Activated T-helper 9 cell treated with anti-CD3 and anti-CD28 coated beads, Interleukin-2, amount 50 U/mL, for 16 hours (primary cell): ENCODE measurements at regions not wholly inside any gene's neighbourhood (a gene's known extent, or its start where the extent isn't known, plus 50 kb on each side); places are given as distances from the start of the nearest gene placed in this dataset.
"Not testable (repeated sequence)": the region's sequence is repeated elsewhere in the genome, so short reads cannot be mapped to it uniquely, and the experiment has no call there.

Source experiments
- DNase-seq: peaks from one replicate; pipeline ENCODE4 v3.0.0-alpha.2; 2020; ENCODE audit warnings: low read depth

DNA sequence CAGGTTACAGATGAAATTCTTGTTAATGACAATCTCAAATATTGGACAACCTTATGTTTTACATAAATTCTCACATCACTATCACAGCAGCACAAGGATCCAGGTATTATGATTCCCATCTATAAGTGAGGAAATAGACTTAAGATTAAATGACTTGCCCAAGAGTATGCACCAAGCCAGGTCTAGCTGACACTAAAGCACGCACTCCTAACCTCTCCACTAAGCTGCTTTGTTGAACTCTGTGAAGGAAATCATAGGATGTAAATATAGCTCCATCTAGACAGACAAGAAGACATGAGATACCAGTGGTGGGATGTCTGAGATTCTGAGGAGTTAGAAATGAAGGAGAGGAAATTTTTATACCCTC lies 87.9 kb downstream of the PHLDA1 start:
- no peak for DNase-seq

DNA sequence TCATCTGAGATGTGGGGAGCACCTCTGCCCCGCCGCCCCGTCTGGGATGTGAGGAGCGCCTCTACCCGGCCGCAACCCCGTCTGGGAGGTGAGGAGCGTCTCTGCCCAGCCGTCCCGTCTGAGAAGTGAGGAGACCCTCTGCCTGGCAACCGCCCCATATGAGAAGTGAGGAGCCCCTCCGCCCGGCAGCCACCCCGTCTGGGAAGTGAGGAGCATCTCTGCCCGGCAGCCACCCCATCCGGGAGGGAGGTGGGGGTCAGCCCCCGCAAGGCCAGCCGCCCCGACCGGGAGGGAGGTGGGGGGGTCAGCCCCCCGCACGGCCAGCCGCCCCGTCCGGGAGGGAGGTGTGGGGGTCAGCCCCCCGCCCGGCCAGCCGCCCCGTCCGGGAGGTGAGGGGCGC lies 89.9 kb downstream of the PHLDA1 start:
- not testable (repeated sequence) for DNase-seq

DNA sequence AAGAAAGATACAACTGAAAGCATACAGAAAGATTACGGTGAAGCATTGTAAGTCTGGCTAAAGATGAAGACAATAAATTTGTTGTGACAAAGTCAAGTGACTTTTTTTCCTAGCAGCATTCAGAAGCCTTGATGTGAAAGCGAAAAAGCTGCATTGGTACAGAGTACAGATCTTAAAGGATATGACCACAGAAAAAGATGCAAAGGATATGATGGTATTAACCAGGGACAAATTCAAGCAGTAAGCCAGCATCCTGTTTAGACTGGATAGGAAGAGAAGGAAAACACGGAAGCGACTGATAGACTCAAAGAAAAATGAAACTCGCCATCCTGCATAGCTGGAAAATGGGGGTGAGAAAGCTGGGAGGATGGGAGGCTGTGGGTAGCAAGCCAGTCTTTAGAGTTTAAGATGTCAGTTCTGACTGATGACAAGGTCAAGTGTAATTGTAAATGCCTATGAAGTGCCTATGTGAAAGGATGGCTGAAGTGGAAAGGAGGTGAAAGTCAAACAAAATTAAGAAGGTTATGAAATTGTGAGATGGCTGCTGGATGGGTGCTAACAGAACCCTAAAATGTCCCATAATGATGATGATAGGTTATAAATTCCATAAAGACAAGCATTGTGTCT lies 92.4 kb downstream of the PHLDA1 start:
- DNase-seq = no peak

DNA sequence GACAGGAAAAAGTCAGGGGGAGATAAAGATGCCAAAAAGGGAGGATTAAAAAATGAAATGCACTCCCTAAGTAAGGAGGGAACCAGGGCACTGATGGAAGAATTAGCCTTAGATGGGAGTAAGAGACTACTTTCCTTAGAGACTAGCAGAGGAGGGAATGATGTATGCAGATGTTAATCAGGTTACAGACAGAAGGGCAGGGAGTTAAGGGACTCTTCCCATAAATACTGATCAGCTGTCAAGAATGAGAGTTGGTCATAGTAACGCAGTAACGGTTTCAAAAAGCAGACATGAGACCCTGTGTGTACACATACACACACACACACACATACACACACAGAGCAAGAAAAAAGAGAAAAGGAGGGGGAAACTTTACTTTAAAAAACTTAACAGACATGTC lies 93.4 kb downstream of the PHLDA1 start:
- DNase-seq = no peak

DNA sequence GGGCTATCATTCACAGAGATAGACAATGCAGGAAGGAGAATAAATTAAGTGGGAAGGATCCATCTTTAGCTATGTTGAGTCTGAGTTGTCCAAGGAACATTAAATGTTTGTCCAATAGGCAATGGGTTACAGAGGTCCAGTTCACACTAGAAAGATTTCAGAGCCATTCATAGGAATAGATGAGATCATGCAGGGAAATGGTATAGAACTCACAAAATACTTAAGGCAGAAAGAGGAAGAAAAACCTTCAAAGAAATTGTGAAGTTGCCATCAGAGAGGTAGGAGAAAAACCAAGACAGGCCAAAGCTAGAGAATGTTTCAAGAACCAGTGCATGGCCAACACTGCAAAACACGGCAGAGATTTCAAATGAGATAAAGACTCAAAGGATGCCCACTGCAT lies 94.1 kb downstream of the PHLDA1 start:
- DNase-seq = no peak

DNA sequence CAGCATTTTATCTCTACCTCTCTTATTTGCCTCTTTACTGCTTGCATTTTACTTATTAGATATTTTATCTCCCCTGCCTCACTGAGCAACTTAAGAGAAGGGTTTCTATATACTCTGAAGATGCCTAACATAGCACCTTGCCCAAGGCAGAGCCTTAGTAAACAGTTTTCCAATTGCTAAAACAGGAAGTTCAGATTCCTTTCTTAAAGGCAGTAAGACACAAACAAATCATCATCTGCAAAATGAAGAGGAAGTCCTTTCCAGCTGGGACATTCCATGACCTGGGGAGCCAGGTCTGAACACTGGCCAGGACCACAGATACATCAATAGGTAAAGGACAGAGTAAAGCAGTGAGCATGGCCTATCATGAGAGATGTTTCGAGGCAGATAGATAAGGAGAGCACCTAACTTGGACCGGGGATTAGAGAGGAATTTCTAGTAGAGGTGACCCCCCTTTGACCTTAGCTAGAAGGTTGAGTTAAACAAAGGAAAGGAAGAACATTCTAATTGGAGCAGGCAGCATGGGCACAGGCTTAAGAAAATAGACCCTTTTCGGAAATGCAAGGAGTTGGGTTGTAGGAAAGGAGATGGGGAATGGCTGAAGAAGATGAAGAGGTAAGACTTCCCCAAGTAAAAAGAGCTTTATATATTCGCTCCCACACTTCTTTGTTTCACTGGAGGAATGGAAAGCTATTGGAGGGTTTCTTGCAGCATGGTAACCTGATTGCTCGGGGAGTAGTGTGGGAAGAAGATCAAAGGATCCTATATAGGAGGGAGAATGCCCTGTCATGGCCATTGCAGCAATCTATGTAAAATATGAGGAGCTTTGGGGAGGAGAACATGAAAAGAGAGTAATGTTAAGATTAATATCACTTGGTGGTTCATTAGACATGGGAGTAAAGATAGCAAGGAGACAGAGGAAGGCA lies 94.8 kb downstream of the PHLDA1 start:
- no peak for DNase-seq

DNA sequence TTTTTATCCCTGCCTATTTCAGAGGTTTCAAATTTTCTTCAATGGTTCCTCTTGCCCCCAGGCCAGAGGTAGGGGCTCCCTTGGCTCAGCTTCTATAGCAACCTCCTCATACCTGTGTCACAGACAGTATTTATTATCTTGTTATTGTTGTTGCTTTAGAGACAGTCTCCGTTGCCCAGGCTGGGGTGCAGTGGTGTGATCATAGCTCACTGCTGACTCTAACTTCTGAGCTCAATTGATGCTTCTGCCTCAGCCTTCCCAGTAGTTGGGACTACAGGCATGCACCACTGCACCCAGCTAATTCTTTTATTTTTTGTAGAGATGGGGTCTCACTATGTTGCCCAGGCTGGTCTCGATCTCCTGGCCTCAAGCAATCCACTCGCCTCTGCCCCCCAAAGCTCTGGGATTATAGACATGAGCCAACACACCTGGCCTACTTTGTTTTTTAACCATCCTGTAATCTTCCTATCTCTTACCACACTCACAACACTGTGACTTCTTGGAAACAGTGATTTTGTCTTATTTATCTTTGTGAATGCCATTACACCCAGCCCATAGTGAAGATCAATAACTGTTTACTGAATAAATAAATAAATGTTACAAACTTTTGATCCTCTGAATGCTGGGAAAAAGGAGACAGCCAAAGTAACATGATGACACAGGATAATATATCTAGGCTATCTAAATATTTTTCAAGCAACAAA lies 95.9 kb downstream of the PHLDA1 start:
- DNase-seq = no peak

DNA sequence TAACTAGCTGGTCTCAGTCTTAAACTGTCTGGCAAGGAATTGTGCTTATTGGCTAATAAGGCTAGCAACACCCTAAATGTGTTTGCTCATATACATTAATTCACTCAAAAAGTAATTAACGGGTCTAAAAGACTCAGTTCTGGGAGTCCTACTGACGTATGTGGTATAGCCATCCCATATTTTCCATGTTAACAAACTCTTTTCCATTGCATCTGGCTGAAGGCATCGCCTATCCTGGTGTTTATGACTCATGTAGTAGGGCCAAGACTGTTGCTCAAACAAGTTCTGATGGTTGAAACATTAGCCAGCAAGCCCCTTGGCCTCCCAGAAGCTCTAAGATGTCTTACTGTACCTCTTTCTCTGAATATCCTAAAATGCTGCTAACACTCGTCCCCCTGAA lies 98.5 kb downstream of the PHLDA1 start:
- DNase-seq = no peak

DNA sequence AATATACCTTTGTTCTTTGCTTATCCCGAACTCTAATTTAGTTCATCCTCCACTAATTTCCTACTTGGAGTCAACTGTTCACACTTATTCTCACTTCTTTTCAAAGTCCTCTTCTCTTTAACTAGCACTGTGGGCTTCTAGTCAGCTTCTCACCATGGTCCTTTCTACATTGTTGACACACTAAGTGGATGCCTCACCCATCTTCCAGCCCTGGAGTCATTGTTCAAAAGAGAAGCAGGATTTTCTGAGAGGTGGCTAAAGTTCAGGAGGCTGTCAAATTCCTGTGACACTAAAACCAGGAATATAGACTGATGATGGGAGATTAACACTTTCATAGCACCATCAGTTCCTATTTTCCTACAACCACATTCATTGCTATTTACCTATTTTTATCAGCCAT lies 99.3 kb downstream of the PHLDA1 start:
- no peak for DNase-seq

DNA sequence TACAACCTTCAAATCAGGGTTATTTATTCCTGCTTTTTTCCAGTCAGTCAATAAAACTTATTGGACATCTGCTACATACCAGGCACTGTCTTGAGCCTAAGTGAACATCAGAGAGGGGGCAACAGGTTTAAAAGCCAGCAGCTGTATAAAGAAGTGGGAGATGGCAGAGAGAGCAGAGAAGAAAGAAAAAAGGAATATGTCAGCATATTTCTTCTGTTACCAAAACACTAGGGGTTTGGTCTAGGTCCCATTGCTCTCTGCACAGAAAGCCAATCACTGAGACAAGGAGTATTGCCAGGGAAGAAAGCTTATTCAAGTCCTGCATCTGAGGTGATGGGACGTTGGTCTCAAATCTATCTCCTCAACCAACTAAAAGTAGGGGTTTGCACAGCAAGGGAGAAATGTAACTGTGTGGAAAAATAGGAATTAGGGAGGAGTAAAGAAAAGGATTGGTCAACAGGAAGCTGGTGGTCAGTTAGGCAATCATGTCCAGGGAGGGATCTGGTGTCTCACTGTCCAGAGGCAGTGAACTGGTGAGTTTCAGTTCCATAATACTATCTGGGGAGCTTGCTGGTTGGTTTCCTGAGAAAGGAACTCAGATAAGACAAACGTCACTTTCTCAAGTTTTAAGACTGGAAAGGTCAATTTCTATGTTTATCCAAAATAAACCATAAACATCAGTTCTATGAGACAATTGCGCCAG lies 107.5 kb downstream of the PHLDA1 start:
- no peak for DNase-seq

DNA sequence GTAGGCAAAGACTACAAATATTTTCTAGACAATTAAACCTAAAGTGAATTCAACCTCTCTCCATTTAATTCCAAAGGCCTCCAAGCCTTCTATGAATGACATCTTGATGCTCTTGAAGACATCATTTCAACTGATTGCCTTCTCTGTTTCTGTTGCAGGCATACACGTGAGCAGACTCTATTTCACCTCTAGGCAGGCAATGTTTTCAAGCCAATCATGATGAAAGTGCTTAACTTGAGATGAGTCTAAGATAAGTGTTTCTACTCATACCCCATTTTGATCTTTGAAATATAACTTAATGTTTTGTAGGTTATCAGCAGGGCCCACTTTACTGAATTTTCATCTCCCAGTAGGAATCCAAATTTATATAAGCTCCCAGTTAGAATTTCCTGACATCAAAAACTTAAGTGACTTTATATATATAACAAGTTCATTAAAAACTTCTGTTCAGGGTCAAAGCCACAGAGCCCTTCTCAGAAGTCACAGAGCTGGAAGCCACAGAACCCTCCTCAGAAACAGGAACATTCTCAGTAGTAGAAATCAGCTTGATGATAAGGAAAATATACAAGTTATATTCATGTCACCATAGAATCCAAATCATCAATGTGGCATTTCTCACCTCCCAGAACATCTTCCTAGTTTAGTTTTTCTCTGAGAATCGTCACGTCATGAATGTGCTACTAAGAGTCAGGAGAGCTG lies 108.5 kb downstream of the PHLDA1 start:
- no peak for DNase-seq

DNA sequence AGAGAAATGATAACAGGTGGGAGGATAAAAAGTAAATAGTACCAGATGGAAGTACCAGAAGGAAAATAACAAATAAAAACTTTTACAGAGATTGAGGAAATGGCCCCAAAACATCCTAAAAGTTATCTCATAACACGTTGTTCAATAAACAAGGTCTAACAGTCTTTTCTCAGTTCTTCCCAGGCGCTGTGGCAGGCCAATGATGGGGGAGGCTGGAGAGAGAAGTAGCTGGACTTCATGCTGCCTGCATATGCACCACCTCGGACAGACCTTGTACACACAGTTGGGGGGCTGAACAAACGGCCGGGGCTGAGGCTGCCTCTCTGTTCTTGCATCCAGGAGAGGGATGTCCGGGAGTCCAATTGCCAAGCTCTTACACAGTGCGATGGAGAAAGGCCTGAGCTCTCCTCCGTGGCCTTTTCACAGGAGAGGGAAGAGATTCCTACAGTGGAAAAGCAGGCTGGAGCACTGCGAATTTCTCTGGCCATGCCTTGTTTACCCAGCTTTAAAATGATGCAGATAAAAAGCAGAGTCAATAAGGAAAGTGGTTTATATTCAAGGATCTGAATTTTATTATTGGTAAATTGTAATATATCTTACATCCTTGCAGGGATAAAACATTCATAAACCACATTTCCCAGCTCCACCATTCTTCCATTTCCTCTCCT lies 109.8 kb downstream of the PHLDA1 start:
- DNase-seq = no peak

DNA sequence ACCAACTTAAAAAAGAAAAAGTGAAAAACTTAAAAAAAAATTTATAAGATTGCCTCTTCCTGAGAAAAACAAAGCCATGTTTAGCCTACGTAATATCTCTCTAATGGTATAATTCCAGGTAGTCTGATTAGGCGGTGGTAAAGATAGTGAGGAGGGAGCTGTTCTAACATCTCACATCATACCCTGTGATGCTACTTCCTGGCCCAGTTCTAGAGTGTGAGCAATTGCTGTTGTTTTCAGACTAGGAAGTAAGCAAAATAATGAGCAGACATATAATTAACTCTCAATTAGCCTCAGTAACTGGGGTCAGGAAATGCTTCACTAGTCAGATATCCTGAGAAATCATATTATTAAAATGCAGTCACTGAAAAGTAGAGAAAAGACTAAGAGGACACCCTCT lies 113.9 kb downstream of the PHLDA1 start:
- no peak for DNase-seq

DNA sequence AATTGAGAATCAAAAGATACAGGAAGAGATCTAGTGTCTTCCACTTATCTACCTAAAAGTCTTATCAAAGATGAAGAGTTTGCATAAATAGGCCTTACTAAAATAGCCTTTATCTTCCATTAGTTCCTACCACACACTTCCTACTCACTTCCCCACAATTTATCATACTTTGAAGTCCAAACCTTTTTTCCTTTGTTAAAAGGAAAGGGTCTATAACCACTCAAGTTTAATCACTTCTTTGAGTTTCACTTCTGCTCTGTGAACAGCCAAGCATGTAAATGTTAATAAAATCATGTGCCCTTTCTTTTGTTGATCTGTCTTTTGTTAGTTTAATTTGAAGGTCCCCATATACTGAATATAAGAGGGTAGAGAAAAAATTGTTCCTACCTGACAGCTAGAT lies 114.5 kb downstream of the PHLDA1 start:
- DNase-seq = no peak

DNA sequence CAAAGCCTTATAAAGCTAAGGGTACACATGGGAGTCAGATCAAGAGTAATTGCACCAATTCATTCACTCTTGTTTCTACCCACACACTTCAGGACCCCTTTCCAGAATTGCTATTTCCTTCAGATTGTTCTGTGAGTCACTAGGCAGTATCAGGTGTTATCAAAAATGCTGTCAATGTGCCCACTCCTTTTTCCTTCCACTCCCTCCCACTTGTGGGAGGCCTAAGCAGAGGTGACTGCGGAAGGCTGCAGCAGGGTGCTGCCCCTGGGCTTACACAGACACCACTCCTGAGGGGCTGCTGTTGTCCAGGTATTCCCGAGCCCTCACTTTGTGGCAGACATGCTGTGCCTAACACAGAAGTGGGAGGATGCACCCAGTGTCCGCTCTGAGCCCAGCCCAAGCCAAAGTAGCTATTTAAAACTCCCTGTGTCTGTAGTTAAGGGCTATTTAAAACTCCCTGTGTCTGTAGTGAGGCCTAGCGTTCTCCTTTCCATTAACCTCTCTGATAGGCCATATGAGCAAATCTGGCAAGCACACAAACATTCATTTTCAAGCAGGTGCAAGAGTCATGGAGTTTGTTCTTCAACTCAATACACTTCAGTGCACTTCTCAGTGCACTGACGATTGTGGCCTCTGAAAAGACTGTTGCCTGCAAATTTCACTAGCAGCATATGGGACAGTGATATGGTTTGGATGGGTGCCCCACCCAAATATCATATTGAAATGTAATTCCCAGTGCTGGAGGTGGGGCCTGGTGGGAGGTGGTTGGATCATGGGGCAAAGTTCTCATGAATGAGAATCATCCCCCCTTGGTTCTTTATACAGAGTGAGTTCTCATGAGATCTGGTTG lies 117.8 kb downstream of the PHLDA1 start:
- DNase-seq = peak; percentile 24

DNA sequence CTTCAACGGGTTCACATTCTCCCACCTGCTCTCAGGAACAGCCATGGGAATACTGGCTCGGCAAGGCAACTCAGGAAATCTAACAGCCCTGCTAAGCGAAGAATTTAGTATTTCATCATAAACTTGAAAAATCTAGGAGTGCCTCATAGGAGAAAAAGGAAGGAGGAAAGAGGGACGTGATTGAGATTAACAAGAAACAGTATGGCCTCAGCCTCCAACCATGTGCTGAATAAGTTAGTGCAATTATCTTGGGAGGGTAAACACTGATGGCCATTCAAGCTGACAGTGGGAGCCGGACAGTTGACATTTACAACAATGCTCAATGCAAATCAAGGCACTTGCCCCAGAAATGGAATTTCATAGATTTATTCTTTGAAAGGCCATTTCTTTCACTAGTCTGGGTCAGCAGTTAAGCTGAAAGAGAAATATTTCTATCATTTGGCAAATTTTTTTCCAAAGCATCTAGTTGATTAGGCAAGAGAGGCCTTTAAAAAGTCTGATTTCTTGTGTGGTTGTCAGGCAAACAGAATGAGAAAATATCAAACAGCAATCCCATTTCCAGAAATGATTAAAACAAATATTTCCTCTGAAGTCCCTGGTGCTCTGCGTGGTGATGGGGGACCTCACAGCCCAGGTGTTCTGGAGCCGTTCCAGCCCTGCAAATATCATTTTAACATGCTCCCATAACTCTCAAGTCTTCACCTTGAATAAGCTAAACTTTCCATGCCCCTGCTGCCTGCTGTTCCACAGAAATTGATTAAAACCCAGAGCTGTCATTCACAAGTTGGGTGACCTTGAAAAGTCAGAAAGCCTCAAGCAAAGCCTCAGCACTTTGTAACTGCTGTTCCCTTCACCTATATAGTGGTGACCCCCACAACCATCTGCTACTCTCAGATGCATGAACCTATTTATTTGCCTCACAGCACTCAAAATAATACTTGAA lies 121.6 kb downstream of the PHLDA1 start:
- no peak for DNase-seq

DNA sequence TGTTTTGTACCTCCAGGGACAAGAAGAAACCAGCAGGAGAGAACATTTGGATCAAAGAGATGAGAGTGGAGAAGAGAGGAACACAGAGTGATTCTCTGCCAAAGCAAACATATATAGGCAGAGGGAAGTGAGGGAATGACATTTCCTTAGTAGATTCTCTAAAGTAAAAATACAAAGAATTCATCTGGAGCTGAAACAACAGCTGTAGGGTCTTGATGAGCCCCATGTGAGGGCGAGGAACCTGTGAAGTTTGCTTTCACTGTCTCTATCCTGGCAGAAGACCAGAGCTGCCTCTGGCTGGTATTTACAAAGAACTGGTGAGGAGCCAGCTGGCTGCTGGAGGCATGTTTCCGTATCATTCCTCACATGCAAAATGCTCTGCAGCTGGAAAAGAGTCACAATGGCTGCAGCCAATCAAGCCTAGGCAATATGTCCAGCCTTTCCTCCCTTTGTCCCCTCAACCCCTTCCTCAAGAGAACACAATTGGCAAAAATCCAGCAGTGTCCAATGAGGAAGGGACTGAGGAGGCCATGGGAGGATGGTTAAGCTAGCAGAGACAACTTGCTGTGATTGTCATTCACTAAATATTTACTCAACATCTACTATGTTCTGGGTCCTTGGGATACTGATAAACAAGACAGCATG lies 122.5 kb downstream of the PHLDA1 start:
- DNase-seq = no peak

DNA sequence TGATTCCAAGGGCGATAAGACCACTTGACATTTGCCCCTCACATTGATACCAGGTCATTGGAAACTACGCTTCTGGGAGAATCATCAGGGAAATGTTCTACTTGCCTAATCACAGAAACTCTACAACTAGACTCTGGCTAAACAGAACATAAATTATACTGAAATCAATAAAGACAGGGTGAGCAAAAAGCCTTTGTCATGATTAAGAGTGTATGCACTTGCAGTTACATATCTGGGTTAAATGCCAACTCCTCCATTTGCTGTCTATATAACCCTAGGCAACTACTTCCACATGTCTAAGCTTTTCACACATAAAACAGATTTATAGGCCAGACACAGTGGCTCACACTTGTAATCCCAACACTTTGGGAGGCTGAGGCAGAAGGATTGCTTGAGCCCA lies 125.7 kb downstream of the PHLDA1 start:
- DNase-seq = no peak

DNA sequence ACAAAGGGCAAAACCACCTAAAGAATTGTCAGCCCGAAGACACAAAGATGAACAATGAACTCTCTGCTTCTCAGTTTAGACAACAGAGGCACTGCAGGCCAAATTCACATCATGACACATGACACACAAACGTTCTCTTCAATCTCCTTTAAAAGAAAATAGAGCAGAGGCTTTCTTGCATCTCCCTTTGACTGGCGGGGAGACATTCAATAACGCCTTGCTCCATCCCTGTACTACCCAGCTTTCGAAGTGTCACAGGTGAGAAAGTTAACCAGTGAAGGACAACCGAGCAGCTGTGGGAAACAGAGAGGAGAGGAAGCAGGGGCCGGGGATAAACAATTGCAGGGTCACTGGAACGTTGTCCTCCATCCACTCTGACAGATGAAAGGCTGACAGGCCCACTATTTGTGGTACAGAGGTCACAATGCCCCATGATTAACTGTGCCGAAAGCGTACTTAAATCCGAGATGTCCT lies 130.8 kb downstream of the PHLDA1 start:
- DNase-seq = no peak
